SK-N-SH (cell line): ENCODE measurements at regions not wholly inside any gene's neighbourhood (a gene's known extent, or its start where the extent isn't known, plus 50 kb on each side); places are given as distances from the start of the nearest gene placed in this dataset.

Experiments
- CTCF ChIA-PET: fragments of 300-600, 350-600 bp; formaldehyde crosslinking; extraction: SDS; loops from one replicate; lab custom pipeline; 2021; lab: Yijun Ruan, JAX
- POLR2A ChIA-PET: fragments of 350-600 bp; sonication (Branson Sonifier 250); formaldehyde crosslinking; extraction: SDS; loops from one replicate; lab custom pipeline; 2020; ENCODE audit warnings: antibody characterized with exemption, inconsistent platforms; lab: Yijun Ruan, JAX
- DNase-seq: peaks from one replicate; pipeline ENCODE4 v3.0.0; 2012
- H2AFZ ChIP-seq: fragments of 200-600 bp; sonication (generic); 2 replicates; pipeline ENCODE4 v1.8.1; 2016; ENCODE audit warnings: antibody characterized with exemption, mild to moderate bottlenecking, low read depth
- H3F3A ChIP-seq: fragments of 200-600 bp; sonication (generic); replicated peaks from 2 replicates; pipeline ENCODE3; 2016; ENCODE audit warnings: antibody characterized with exemption, mild to moderate bottlenecking; ENCODE audit not compliant: insufficient read depth
- H3K27ac ChIP-seq, 2 experiments: fragments of 200-500 bp in 1 of 2; fragments of 200-600 bp in 1 of 2; sonication (Bioruptor generic) in 1 of 2; sonication (generic), shearing (Covaris generic) in 1 of 2; 2 replicates each; pipeline versions ENCODE4 v1.5.1 to v1.6.1; 2014 to 2016; ENCODE audit warnings: low read depth in 2 of 2, inconsistent platforms in 1 of 2, low read length in 1 of 2, mild to moderate bottlenecking in 1 of 2, mixed read lengths in 1 of 2
- H3K27me3 ChIP-seq: fragments of 200-600 bp; sonication (generic), shearing (Covaris generic); 2 replicates; pipeline ENCODE4 v1.6.1; 2016; ENCODE audit warnings: mixed run types; ENCODE audit not compliant: insufficient read depth
- H3K36me3 ChIP-seq, 2 experiments: fragments of 200-500 bp in 1 of 2; fragments of 200-600 bp in 1 of 2; sonication (Bioruptor generic) in 1 of 2; sonication (generic) in 1 of 2; replicated peaks in 1 of 2; 2 replicates each; pipeline versions ENCODE3 to v1.5.1; 2014 to 2016; ENCODE audit warnings: low read length in 1 of 2, mild to moderate bottlenecking in 1 of 2; ENCODE audit not compliant: insufficient read depth in 2 of 2, control insufficient read depth in 1 of 2
- H3K4me1 ChIP-seq, 2 experiments: fragments of 200-500 bp in 1 of 2; fragments of 200-600 bp in 1 of 2; sonication (Bioruptor generic) in 1 of 2; sonication (generic), shearing (Covaris generic) in 1 of 2; 2 replicates each; pipeline versions ENCODE4 v1.5.1 to v1.6.1; 2014 to 2016; ENCODE audit warnings: low read depth in 1 of 2, low read length in 1 of 2, mixed run types in 1 of 2; ENCODE audit not compliant: insufficient read depth in 2 of 2, control insufficient read depth in 1 of 2
- H3K4me2 ChIP-seq: fragments of 200-600 bp; sonication (generic), shearing (Covaris generic); 2 replicates; pipeline ENCODE4 v1.6.1; 2017; ENCODE audit warnings: mixed run types
- H3K4me3 ChIP-seq, 2 experiments: fragments of 200-500 bp in 1 of 2; fragments of 200-600 bp in 1 of 2; sonication (Bioruptor generic) in 1 of 2; sonication (generic), shearing (Covaris generic) in 1 of 2; 2 replicates each; pipeline versions ENCODE4 v1.5.1 to v1.8.1; 2014 to 2016; ENCODE audit warnings: low read depth in 2 of 2, inconsistent platforms in 1 of 2, low read length in 1 of 2, mild to moderate bottlenecking in 1 of 2, mixed read lengths in 1 of 2, moderate library complexity in 1 of 2
- H3K79me2 ChIP-seq: fragments of 200-600 bp; sonication (generic); 2 replicates; pipeline ENCODE4 v1.8.1; 2017; ENCODE audit warnings: mild to moderate bottlenecking; ENCODE audit not compliant: insufficient read depth
- H3K9ac ChIP-seq: fragments of 200-600 bp; sonication (generic); 2 replicates; pipeline ENCODE4 v1.6.1; 2017; ENCODE audit warnings: mixed run types
- H3K9me2 ChIP-seq: fragments of 200-600 bp; sonication (generic); 2 replicates; pipeline ENCODE4 v1.6.1; 2017; ENCODE audit warnings: mixed run types
- H3K9me3 ChIP-seq: fragments of 200-600 bp; sonication (generic); 2 replicates; pipeline ENCODE4 v1.6.1; 2017; ENCODE audit warnings: mixed run types, mild to moderate bottlenecking, moderate library complexity
- H4K20me1 ChIP-seq: fragments of 200-600 bp; sonication (generic); 2 replicates; pipeline ENCODE4 v1.6.1; 2017; ENCODE audit warnings: mild to moderate bottlenecking, mixed run types; ENCODE audit not compliant: insufficient read depth
- CHD2 ChIP-seq: fragments of 150-350 bp; IDR thresholded peaks from 2 replicates; pipeline ENCODE4 v1.6.1; 2018; ENCODE audit warnings: low read length; ENCODE audit not compliant: partially characterized antibody
- CTCF ChIP-seq: fragments of 200-600 bp; sonication (generic); IDR thresholded peaks from 2 replicates; pipeline ENCODE4 v1.6.1; 2017; ENCODE audit warnings: antibody characterized with exemption, mild to moderate bottlenecking, moderate library complexity
- ELF1 ChIP-seq: IDR thresholded peaks from 2 replicates; pipeline ENCODE4 v1.4.0; 2012
- FOSL2 ChIP-seq: IDR thresholded peaks from 2 replicates; pipeline ENCODE4 v1.4.0; 2012; ENCODE audit warnings: low read depth, mild to moderate bottlenecking, moderate library complexity, borderline replicate concordance
- FOXJ3 ChIP-seq: sonication (generic); formaldehyde crosslinking; IDR thresholded peaks from 2 replicates; pipeline ENCODE4 v1.5.1; 2020; ENCODE audit warnings: mild to moderate bottlenecking, missing genetic modification reagents
- FOXM1 ChIP-seq: IDR thresholded peaks from 2 replicates; pipeline ENCODE4 v1.4.0; 2012; ENCODE audit warnings: low read depth, mild to moderate bottlenecking
- GATA2 ChIP-seq: sonication (generic); formaldehyde crosslinking; IDR thresholded peaks from 2 replicates; pipeline ENCODE4 v1.5.0; 2020; ENCODE audit warnings: mild to moderate bottlenecking, missing genetic modification reagents
- IRF3 ChIP-seq: fragments of 150-350 bp; IDR thresholded peaks from 2 replicates; pipeline ENCODE4 v1.6.1; 2016; ENCODE audit warnings: mild to moderate bottlenecking, low read depth, low read length
- JUND ChIP-seq: IDR thresholded peaks from 2 replicates; pipeline ENCODE4 v1.4.0; 2012
- MXI1 ChIP-seq: IDR thresholded peaks from 2 replicates; pipeline ENCODE4 v1.6.1; 2012; ENCODE audit warnings: mild to moderate bottlenecking, low read depth, low read length, improper control_type of control experiment
- NFIC ChIP-seq: IDR thresholded peaks from 2 replicates; pipeline ENCODE4 v1.4.0; 2012; ENCODE audit warnings: borderline replicate concordance
- PBX3 ChIP-seq: IDR thresholded peaks from 2 replicates; pipeline ENCODE4; 2012
- RAD21 ChIP-seq: IDR thresholded peaks from 2 replicates; pipeline ENCODE4 v1.6.1; 2012; ENCODE audit warnings: mild to moderate bottlenecking, low read length
- RCOR1 ChIP-seq: fragments of 150-350 bp; IDR thresholded peaks from 2 replicates; pipeline ENCODE4 v1.6.1; 2017; ENCODE audit warnings: antibody characterized with exemption, low read length
- SIN3A ChIP-seq: IDR thresholded peaks from 2 replicates; pipeline ENCODE4 v1.6.1; 2012; ENCODE audit warnings: low read depth, mild to moderate bottlenecking, low read length, moderate library complexity, borderline replicate concordance
- TAF1 ChIP-seq: IDR thresholded peaks from 2 replicates; pipeline ENCODE4 v1.6.1; 2012; ENCODE audit warnings: low read depth, mild to moderate bottlenecking, low read length, moderate library complexity, borderline replicate concordance
- TEAD4 ChIP-seq: IDR thresholded peaks from 2 replicates; pipeline ENCODE4 v1.4.0; 2012; ENCODE audit warnings: mild to moderate bottlenecking, borderline replicate concordance; ENCODE audit not compliant: insufficient read depth
- USF2 ChIP-seq: fragments of 150-350 bp; IDR thresholded peaks from 2 replicates; pipeline ENCODE4 v1.6.1; 2017; ENCODE audit warnings: antibody characterized with exemption, low read length, low read depth, borderline replicate concordance
- YY1 ChIP-seq: IDR thresholded peaks from 2 replicates; pipeline ENCODE4 v1.4.0; 2012; ENCODE audit warnings: low read depth, mild to moderate bottlenecking
- WGBS: methylation state at CpG from one replicate; pipeline ENCODE4 v1.1.6; 2017; ENCODE audit warnings: low lambda C conversion rate; 5-methylcytosine and 5-hydroxymethylcytosine counted together

- DNase-seq = no peak
- no peaks in the 10 kb centered on the region for H3K9me3 ChIP-seq
- ChIA-PET CTCF (no interaction called here), POLR2A (no interaction called here)
- H3K27me3 ChIP-seq = peaks cover 31% of the 10 kb centered on the region
- no peaks in the 10 kb centered on the region for H3K9me2 ChIP-seq
- peaks cover 0 to 6% of the 10 kb centered on the region in 2 experiments; a peak in 1 of 4 replicates for H3K4me1 ChIP-seq
- no peak for TF ChIP-seq GATA2 (CRISPR knock-in tag)
- TF ChIP-seq CHD2 = no peak
- no peak for TF ChIP-seq SIN3A
- TF ChIP-seq ELF1 = no peak
- TF ChIP-seq YY1 = no peak
- TF ChIP-seq RAD21 = no peak
- TF ChIP-seq FOXJ3 = no peak
- TF ChIP-seq IRF3 = no peak
- TF ChIP-seq RCOR1 = no peak
- TF ChIP-seq FOXM1 = no peak
- TF ChIP-seq PBX3 = no peak
- TF ChIP-seq FOSL2 = no peak
- no peak for TF ChIP-seq TAF1
- no peak for TF ChIP-seq MXI1
- TF ChIP-seq USF2 = no peak
- TF ChIP-seq CTCF = no peak
- no peak for TF ChIP-seq JUND
- no peak for TF ChIP-seq NFIC
- no peak for TF ChIP-seq TEAD4
- no peaks in the 10 kb centered on the region for H4K20me1 ChIP-seq
- no peak overlapping the region for H3K27ac ChIP-seq
- no peaks in the 10 kb centered on the region for H3F3A ChIP-seq
- H2AFZ ChIP-seq = no peak overlapping the region
- no peak overlapping the region for H3K4me2 ChIP-seq
- no peak overlapping the region for H3K9ac ChIP-seq
- H3K36me3 ChIP-seq = no peaks in the 10 kb centered on the region
- H3K4me3 ChIP-seq = no peak overlapping the region
- 52% methylated on average over 4 of the region's 4 CpGs for WGBS
- H3K79me2 ChIP-seq = no peaks in the 10 kb centered on the region
These were observed 298.0 kb upstream of the TNRC6C start for GRCh38 chr17:77660524-77660923.
